K562 (cell line): ENCODE measurements at regions not wholly inside any gene's neighbourhood (a gene's known extent, or its start where the extent isn't known, plus 50 kb on each side); places are given as distances from the start of the nearest gene placed in this dataset.

ENCODE experiments used
- ATAC-seq: fragments of 200-7000 bp; cut with Tn5 transposase; 3 replicates; pipeline ENCODE4 v1.9.1; 2020; ENCODE audit warnings: moderate library complexity
- BruUV-seq: library from RNA; stranded (reverse); fragments of 400-500 nt; replicated peaks from 2 replicates; lab custom pipeline; 2021; lab: Mats Ljungman, UMichigan
- CTCF ChIA-PET: fragments of 300-600 bp; formaldehyde crosslinking; extraction: SDS; loops from one replicate; lab custom pipeline; 2021; ENCODE audit warnings: low intra/inter-chr PET ratio; lab: Yijun Ruan, JAX
- POLR2A ChIA-PET: fragments of 300-600, 350-650 bp; sonication (Branson Sonifier 250); formaldehyde crosslinking; extraction: SDS; loops from one replicate; lab custom pipeline; 2021; ENCODE audit warnings: antibody characterized with exemption, inconsistent platforms; lab: Yijun Ruan, JAX
- DNase-seq, 4 experiments: peaks; one replicate each; pipeline versions ENCODE4 v3.0.0 to v3.0.0-alpha.2; 2011 to 2018; ENCODE audit warnings: low spot score in 3 of 4, mixed read lengths in 3 of 4; ENCODE audit errors: extremely low read depth in 1 of 4
- FAIRE-seq: peaks from 2 replicates; lab custom pipeline; 2011; peaks lifted over from hg19 to GRCh38; lab: Jason Lieb, UNC
- H2AFZ ChIP-seq: 2 replicates; pipeline ENCODE4 v1.6.0; 2011; ENCODE audit warnings: low read depth, low read length, control low read depth, inconsistent platforms
- H3K27ac ChIP-seq: fragments of 200-600 bp; 3 replicates; pipeline ENCODE4 v1.8.0; 2011; ENCODE audit warnings: low read depth, mild to moderate bottlenecking, control low read depth, inconsistent platforms, low read length, moderate library complexity, mixed read lengths; ENCODE audit errors: extremely low read depth
- H3K27me3 ChIP-seq, 2 experiments: fragments of 300-600 bp in 1 of 2; 2 replicates in 1 of 2; 3 replicates in 1 of 2; pipeline versions ENCODE4 v1.6.0 to v1.8.0; 2011; ENCODE audit warnings: inconsistent platforms in 2 of 2, low read length in 2 of 2, mild to moderate bottlenecking in 1 of 2, mixed read lengths in 1 of 2, moderate library complexity in 1 of 2; ENCODE audit not compliant: control insufficient read depth in 2 of 2, insufficient read depth in 2 of 2
- H3K36me3 ChIP-seq: fragments of 300-600 bp; 3 replicates; pipeline ENCODE4 v1.8.0; 2011; ENCODE audit warnings: mild to moderate bottlenecking, low read length, inconsistent platforms; ENCODE audit not compliant: control insufficient read depth, insufficient read depth
- H3K4me1 ChIP-seq, 2 experiments: fragments of 200-600 bp in 1 of 2; replicated peaks in 1 of 2; 2 replicates in 1 of 2; 3 replicates in 1 of 2; pipeline versions ENCODE4 v1.5.1 to v1.8.0; 2011; ENCODE audit warnings: inconsistent platforms in 2 of 2, low read length in 2 of 2, mild to moderate bottlenecking in 1 of 2, mixed read lengths in 1 of 2, moderate library complexity in 1 of 2; ENCODE audit not compliant: control insufficient read depth in 2 of 2, insufficient read depth in 2 of 2
- H3K4me2 ChIP-seq: 2 replicates; pipeline ENCODE4 v1.6.1; 2011; ENCODE audit warnings: low read length, control low read depth, inconsistent platforms, mixed read lengths; ENCODE audit not compliant: insufficient read depth
- H3K4me3 ChIP-seq: fragments of 200-600 bp; sonication (generic), shearing (Covaris generic); 2 replicates; pipeline ENCODE4 v1.5.1; 2016; ENCODE audit warnings: control low read depth, inconsistent platforms
- H3K79me2 ChIP-seq: fragments of 200-600 bp; 3 replicates; pipeline ENCODE4 v1.8.0; 2011; ENCODE audit warnings: low read length, inconsistent platforms; ENCODE audit not compliant: control insufficient read depth, insufficient read depth
- H3K9ac ChIP-seq, 2 experiments: 2 replicates each; pipeline versions ENCODE4 v1.6.0 to v1.6.1; 2011; ENCODE audit warnings: low read depth in 2 of 2, low read length in 2 of 2, control low read depth in 1 of 2, inconsistent platforms in 1 of 2, mild to moderate bottlenecking in 1 of 2, mixed read lengths in 1 of 2; ENCODE audit not compliant: insufficient read depth in 1 of 2
- H3K9me1 ChIP-seq: one replicate; pipeline ENCODE4 v1.6.0; 2011; ENCODE audit warnings: inconsistent platforms, mild to moderate bottlenecking, low read length, moderate library complexity; ENCODE audit not compliant: control insufficient read depth, insufficient read depth
- H3K9me3 ChIP-seq: replicated peaks from 2 replicates; pipeline ENCODE4 v1.5.1; 2011; ENCODE audit warnings: low read depth, low read length, inconsistent platforms; ENCODE audit not compliant: control insufficient read depth, insufficient read depth
- H4K20me1 ChIP-seq: replicated peaks from 2 replicates; pipeline ENCODE4 v1.6.1; 2011; ENCODE audit warnings: low read length, inconsistent platforms, mixed read lengths; ENCODE audit not compliant: control insufficient read depth, insufficient read depth
- CXXC5 ChIP-seq: fragments of 250-450 bp; sonication (Bioruptor Pico); IDR thresholded peaks from 2 replicates; pipeline ENCODE4 v1.8.0; 2022; ENCODE audit warnings: inconsistent platforms, mild to moderate bottlenecking, moderate library complexity
- ETV1 ChIP-seq: fragments of 450-650 bp; conservative IDR thresholded peaks from 2 replicates; pipeline ENCODE4 v1.6.1; 2016; ENCODE audit warnings: missing genetic modification characterization, control low read depth, low read depth, missing compliant biosample characterization
- PATZ1 ChIP-seq: fragments of 250-450 bp; sonication (Bioruptor Pico); IDR thresholded peaks from 2 replicates; pipeline ENCODE4 v1.5.0; 2020; ENCODE audit warnings: mild to moderate bottlenecking, borderline replicate concordance
- ZNF354B ChIP-seq: fragments of 250-450 bp; sonication (Bioruptor Pico); IDR thresholded peaks from 2 replicates; pipeline ENCODE4 v1.4.0; 2020
- in situ Hi-C: fragments of 300-500 bp; cut with MboI; formaldehyde crosslinking; loops from 4 replicates; pipeline ENCODE4 v1.15.0; 2018; ENCODE audit warnings: inconsistent platforms, mixed read lengths
- intact Hi-C: fragments of 100-400 bp; cut with micrococcal nuclease; formaldehyde crosslinking; loops from 2 replicates; pipeline ENCODE4 v1.14.2; 2022
- TF ChIP-seq, protein P1 (sequence below): sonication (generic); formaldehyde crosslinking; IDR thresholded peaks from 2 replicates; pipeline ENCODE4 v1.8.0; 2023; ENCODE audit warnings: mild to moderate bottlenecking, missing genetic modification reagents
- TF ChIP-seq, protein P2 (sequence below): fragments of 450-650 bp; IDR thresholded peaks from 2 replicates; pipeline ENCODE4 v1.6.1; 2016; ENCODE audit warnings: borderline replicate concordance
- TF ChIP-seq, protein P3 (sequence below): fragments of 450-650 bp; IDR thresholded peaks from 2 replicates; pipeline ENCODE4 v1.6.1; 2016; ENCODE audit warnings: mild to moderate bottlenecking

GRCh38 chr4:73687421-73687820, 52.9 kb upstream of the CXCL8 start (continued):
- TF ChIP-seq, protein P1, sequence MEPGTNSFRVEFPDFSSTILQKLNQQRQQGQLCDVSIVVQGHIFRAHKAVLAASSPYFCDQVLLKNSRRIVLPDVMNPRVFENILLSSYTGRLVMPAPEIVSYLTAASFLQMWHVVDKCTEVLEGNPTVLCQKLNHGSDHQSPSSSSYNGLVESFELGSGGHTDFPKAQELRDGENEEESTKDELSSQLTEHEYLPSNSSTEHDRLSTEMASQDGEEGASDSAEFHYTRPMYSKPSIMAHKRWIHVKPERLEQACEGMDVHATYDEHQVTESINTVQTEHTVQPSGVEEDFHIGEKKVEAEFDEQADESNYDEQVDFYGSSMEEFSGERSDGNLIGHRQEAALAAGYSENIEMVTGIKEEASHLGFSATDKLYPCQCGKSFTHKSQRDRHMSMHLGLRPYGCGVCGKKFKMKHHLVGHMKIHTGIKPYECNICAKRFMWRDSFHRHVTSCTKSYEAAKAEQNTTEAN (CRISPR knock-in tag) = no peak
- TF ChIP-seq CXXC5 (CRISPR knock-in tag) = no peak
- TF ChIP-seq PATZ1 (CRISPR knock-in tag) = no peak

DNA sequence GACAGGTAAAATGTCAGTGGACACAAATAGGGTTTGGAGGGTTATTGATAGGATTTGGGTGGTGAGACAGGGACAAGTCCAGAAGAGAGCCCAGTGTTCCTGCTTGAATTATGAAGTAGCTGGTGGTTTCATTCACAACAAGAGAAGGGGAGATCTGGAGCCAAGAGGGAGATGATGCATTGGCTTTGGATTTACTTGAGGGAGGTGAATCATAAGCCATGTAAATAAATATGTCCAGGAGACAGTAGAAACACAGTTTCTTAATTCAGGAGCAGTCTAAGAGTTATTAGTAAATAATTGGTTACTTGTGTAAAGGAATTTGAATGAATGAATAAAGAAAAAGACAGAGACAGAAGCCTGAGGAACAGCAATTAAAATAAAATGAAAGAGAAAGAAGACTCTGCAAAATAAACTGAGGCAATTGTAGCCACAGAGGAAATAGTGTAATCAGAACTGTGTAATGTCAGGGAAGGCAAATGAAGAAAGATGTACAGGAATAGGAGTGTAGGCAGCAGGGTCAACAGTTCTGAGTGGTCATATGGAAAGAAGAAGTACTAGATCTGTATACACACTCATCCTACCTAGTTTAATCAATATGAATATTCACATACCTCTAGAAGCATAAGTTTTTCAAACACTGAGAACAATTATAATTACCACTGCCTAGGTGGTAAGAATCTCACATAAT, 50.2 kb upstream of the CXCL8 start:
- Histone ChIP-seq H3K27ac (no peak overlapping the region), H3K4me1 (no peaks in the 10 kb centered on the region), H3K9me3 (no peaks in the 10 kb centered on the region), H3K27me3 (no peaks in the 10 kb centered on the region), H3K4me2 (no peak overlapping the region), H4K20me1 (no peaks in the 10 kb centered on the region), H3K9ac (no peak overlapping the region), H3K79me2 (no peaks in the 10 kb centered on the region)
- in situ Hi-C loops = no loop called here
- FAIRE-seq (no peak), DNase-seq (no peak), ATAC-seq (no peak)
- ChIA-PET CTCF (no interaction called here), POLR2A (no interaction called here)
- no TSS peak for BruUV-seq
- TF ChIP-seq, protein P2, sequence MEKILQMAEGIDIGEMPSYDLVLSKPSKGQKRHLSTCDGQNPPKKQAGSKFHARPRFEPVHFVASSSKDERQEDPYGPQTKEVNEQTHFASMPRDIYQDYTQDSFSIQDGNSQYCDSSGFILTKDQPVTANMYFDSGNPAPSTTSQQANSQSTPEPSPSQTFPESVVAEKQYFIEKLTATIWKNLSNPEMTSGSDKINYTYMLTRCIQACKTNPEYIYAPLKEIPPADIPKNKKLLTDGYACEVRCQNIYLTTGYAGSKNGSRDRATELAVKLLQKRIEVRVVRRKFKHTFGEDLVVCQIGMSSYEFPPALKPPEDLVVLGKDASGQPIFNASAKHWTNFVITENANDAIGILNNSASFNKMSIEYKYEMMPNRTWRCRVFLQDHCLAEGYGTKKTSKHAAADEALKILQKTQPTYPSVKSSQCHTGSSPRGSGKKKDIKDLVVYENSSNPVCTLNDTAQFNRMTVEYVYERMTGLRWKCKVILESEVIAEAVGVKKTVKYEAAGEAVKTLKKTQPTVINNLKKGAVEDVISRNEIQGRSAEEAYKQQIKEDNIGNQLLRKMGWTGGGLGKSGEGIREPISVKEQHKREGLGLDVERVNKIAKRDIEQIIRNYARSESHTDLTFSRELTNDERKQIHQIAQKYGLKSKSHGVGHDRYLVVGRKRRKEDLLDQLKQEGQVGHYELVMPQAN = no peak
- TF ChIP-seq, protein P3, sequence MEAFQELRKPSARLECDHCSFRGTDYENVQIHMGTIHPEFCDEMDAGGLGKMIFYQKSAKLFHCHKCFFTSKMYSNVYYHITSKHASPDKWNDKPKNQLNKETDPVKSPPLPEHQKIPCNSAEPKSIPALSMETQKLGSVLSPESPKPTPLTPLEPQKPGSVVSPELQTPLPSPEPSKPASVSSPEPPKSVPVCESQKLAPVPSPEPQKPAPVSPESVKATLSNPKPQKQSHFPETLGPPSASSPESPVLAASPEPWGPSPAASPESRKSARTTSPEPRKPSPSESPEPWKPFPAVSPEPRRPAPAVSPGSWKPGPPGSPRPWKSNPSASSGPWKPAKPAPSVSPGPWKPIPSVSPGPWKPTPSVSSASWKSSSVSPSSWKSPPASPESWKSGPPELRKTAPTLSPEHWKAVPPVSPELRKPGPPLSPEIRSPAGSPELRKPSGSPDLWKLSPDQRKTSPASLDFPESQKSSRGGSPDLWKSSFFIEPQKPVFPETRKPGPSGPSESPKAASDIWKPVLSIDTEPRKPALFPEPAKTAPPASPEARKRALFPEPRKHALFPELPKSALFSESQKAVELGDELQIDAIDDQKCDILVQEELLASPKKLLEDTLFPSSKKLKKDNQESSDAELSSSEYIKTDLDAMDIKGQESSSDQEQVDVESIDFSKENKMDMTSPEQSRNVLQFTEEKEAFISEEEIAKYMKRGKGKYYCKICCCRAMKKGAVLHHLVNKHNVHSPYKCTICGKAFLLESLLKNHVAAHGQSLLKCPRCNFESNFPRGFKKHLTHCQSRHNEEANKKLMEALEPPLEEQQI = no peak
- TF ChIP-seq ZNF354B (CRISPR knock-in tag) = no peak
- no peak for TF ChIP-seq ETV1
- TF ChIP-seq, all 486 proteins: peak for 0
- intact Hi-C loops = no loop called here
- no peak overlapping the region for H3K4me3 ChIP-seq
- H3K9me1 ChIP-seq = no peaks in the 10 kb centered on the region
- no peaks in the 10 kb centered on the region for H3K36me3 ChIP-seq
- H2AFZ ChIP-seq = no peak overlapping the region
